Heart left ventricle (tissue), 16 donors: ENCODE measurements at regions not wholly inside any gene's neighbourhood (a gene's known extent, or its start where the extent isn't known, plus 50 kb on each side); places are given as distances from the start of the nearest gene placed in this dataset.

Experiments
- ATAC-seq, 4 donors: fragments of 200-7000 bp; cut with Tn5 transposase; one replicate each; pipeline ENCODE4 v1.9.1; 2020 to 2022; ENCODE audit warnings: moderate library complexity in 4 of 4, mild to moderate bottlenecking in 3 of 4, moderate number of reproducible peaks in 1 of 4
- DNase-seq, 5 donors: peaks; one replicate each; pipeline ENCODE4 v3.0.0-alpha.2; 2020
- H3K27ac ChIP-seq, 12 donors: fragments of 200-600 bp; sonication (generic) in 4 of 12; one replicate each; pipeline versions ENCODE4 v1.5.0 to v1.8.0; 2016 to 2022; ENCODE audit warnings: mild to moderate bottlenecking in 2 of 12
- H3K27me3 ChIP-seq, 9 donors: fragments of 200-600 bp; sonication (generic) in 2 of 9; one replicate each; pipeline versions ENCODE4 v1.5.1 to v1.8.0; 2016 to 2022; ENCODE audit warnings: mild to moderate bottlenecking in 3 of 9
- H3K36me3 ChIP-seq, 9 donors: fragments of 200-600 bp; sonication (generic) in 2 of 9; one replicate each; pipeline versions ENCODE4 v1.5.0 to v1.8.0; 2018 to 2022; ENCODE audit warnings: mild to moderate bottlenecking in 2 of 9
- H3K4me1 ChIP-seq, 12 donors: fragments of 200-600 bp; sonication (generic) in 4 of 12; one replicate each; pipeline versions ENCODE4 v1.5.0 to v1.8.0; 2016 to 2022; ENCODE audit warnings: mild to moderate bottlenecking in 3 of 12
- H3K4me3 ChIP-seq, 12 donors: fragments of 200-600 bp; sonication (generic) in 4 of 12; one replicate each; pipeline versions ENCODE4 v1.5.0 to v1.8.0; 2017 to 2022; ENCODE audit warnings: mild to moderate bottlenecking in 9 of 12, moderate library complexity in 4 of 12
- H3K9me3 ChIP-seq, 12 donors: fragments of 200-600 bp; sonication (generic) in 4 of 12; one replicate each; pipeline versions ENCODE4 v1.5.0 to v1.8.0; 2016 to 2022; ENCODE audit warnings: mild to moderate bottlenecking in 1 of 12
- CTCF ChIP-seq, 12 donors: fragments of 200-600 bp; sonication (generic) in 4 of 12; IDR thresholded peaks; one replicate each; pipeline versions ENCODE4 v1.5.0 to v1.8.0; 2018 to 2022; ENCODE audit warnings: antibody characterized with exemption in 12 of 12, mild to moderate bottlenecking in 5 of 12
- POLR2A ChIP-seq, 2 donors: fragments of 450-650 bp; IDR thresholded peaks; one replicate each; pipeline ENCODE4 v1.6.1; 2017; ENCODE audit warnings: antibody characterized with exemption in 2 of 2, mild to moderate bottlenecking in 2 of 2, moderate library complexity in 2 of 2
- WGBS, 4 donors: extraction: QIAGEN DNeasy Blood & Tissue Kit in 2 of 4; methylation state at CpG; one replicate each; pipeline versions ENCODE4 v1.1.5 to v1.1.7; 2013 to 2018; 5-methylcytosine and 5-hydroxymethylcytosine counted together
- intact Hi-C, 10 donors: fragments of 100-400 bp; cut with DNase I; formaldehyde crosslinking; loops; one replicate each; pipeline versions ENCODE4 v1.11.1 to v1.14.2; 2022
- donor health status: ischemic (EF 13 %, LVEDD 7.1; RV severe dilation, severe dysfunction).
- donor health status: healthy with polysubstance abuse.
- donor health status: DM: no; HTN: yes; CAD: no.
- donor health status: DM: no; HTN: no; CAD: no.
- donor health status: ischemic (EF 25% LVEDD 6.9; RV normal size, moderate dysfunction).
- donor health status: ischemic (EF 25% LVEDD 5.7; RV mildly dilated, moderate dysfunction).
- donor health status: healthy.
- donor health status: DM: yes; HTN: yes; CAD: no.
- donor health status: ischemic (EF 35%, LVEDD 5.7; RV mildly dilated, moderate dysfunction).
- donor health status: nonischemic (EF 11% LVEDD 7.7; RV severe dilation, severe dysfunction).
- donor health status: DM: yes; HTN: yes; CAD: no.
- donor health status: PGD.
- donor health status: ischemic (EF 29% LVEDD 5.4; RV normal size, mild dysfunction).
- donor health status: nonischemic (EF 23%, LVEDD 6.1; RV moderate dilation, normal function).

- Histone ChIP-seq H3K9me3 (peaks cover 0 to 36% (median 22%) of the 10 kb centered on the region in 12 donors), H3K4me3 (no peak overlapping the region), H3K36me3 (no peaks in the 10 kb centered on the region), H3K27ac (no peak overlapping the region), H3K27me3 (no peaks in the 10 kb centered on the region), H3K4me1 (no peaks in the 10 kb centered on the region)
- intact Hi-C loops, result no loop called here
- DNase-seq (no peak), ATAC-seq (no peak)
- TF ChIP-seq POLR2A (IDR thresholded peaks at IDR 0.05) (no peak), CTCF (IDR thresholded peaks at IDR 0.05) (no peak)
Observed at GRCh38 chr10:23571884-23572283, 133.0 kb downstream of the OTUD1 start.

- ATAC-seq (no peak), DNase-seq (no peak)
- no peak overlapping the region for H3K4me3 ChIP-seq
- H3K4me1 ChIP-seq, result no peaks in the 10 kb centered on the region
- no peak for TF ChIP-seq POLR2A (IDR thresholded peaks at IDR 0.05)
- H3K27ac ChIP-seq, result no peak overlapping the region
- H3K36me3 ChIP-seq, result no peaks in the 10 kb centered on the region
- no peaks in the 10 kb centered on the region for H3K27me3 ChIP-seq
- H3K9me3 ChIP-seq, result no peaks in the 10 kb centered on the region
- intact Hi-C loops, result no loop called here
- WGBS, 4 donors, result 81 to 89% (median 86%) methylated on average over 2 of the region's 2 CpGs
Observed at GRCh38 chr10:23581906-23582450, 143.1 kb downstream of the OTUD1 start.

GRCh38 chr10:23584396-23584795 is 145.5 kb downstream of the OTUD1 start:
- H3K4me3 ChIP-seq, result no peak overlapping the region
- 87 to 92% (median 89%) methylated on average over 2 of the region's 2 CpGs for WGBS, 4 donors
- ATAC-seq (no peak), DNase-seq (no peak)
- H3K27me3 ChIP-seq, result no peaks in the 10 kb centered on the region
- H3K36me3 ChIP-seq, result no peaks in the 10 kb centered on the region
- no peaks in the 10 kb centered on the region for H3K4me1 ChIP-seq
- H3K27ac ChIP-seq, result no peak overlapping the region
- H3K9me3 ChIP-seq, result peaks cover 0 to 7% (median 0%) of the 10 kb centered on the region in 12 donors
- TF ChIP-seq POLR2A (IDR thresholded peaks at IDR 0.05) (no peak), CTCF (IDR thresholded peaks at IDR 0.05) (no peak)
- intact Hi-C loops, result no loop called here

GRCh38 chr10:23585186-23585585 is 146.3 kb downstream of the OTUD1 start:
- WGBS, 4 donors, result 80 to 97% (median 88%) methylated on average over 1 of the region's 1 CpG
- DNase-seq, result no peak
- intact Hi-C loops, result no loop called here

More at GRCh38 chr10:23585186-23585585, 146.3 kb downstream of the OTUD1 start:
- no peak for TF ChIP-seq CTCF (IDR thresholded peaks at IDR 0.05)
- Histone ChIP-seq H3K4me1 (no peaks in the 10 kb centered on the region), H3K4me3 (no peak overlapping the region), H3K27me3 (no peaks in the 10 kb centered on the region), H3K9me3 (peaks cover 0 to 7% (median 0%) of the 10 kb centered on the region in 12 donors), H3K27ac (no peak overlapping the region), H3K36me3 (no peaks in the 10 kb centered on the region)
- no peak for ATAC-seq
